ENCODE measurements at regions not wholly inside any gene's neighbourhood (a gene's known extent, or its start where the extent isn't known, plus 50 kb on each side); places are given as distances from the start of the nearest gene placed in this dataset.

DNA sequence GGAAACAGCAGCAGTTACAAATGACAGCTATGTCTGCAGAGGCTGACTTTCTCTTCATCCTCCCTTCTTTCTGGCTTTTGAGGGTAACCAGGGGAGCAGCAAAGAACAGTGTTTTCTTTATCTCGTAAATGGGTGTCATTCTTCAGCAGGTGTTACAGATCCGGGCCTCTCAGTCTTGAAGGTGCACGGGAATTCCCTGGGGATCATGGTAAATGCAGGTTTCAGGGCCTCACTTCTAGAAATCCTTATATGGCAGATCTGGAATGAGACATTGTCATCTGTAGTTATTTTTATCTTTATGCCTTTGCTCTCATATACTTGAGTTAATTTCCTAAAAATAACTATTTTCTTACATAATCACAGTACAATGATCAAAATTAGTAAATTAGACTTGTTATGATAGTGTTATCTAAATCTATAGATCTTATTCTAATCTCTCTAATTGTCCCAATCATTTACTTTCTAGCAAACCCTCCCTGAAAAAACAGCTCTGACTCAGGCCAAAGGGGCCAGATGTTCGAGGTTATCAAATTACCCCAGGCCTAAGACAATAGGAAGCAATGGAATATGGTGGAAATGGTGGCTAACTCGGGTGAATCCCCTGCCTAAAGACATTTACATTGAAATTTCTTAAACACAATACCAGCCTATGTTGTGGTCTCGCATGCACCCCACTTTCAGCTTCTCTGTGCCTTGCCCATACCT lies 145.0 kb downstream of the CAND1 start:
- TF ChIP-seq TEAD4 (IDR thresholded peaks at IDR 0.05): no peak
- TF ChIP-seq EGR1 (IDR thresholded peaks at IDR 0.05): no peak
- no peak for TF ChIP-seq FOXM1 (IDR thresholded peaks at IDR 0.05; ENCODE audit: borderline replicate concordance, low read depth)
- TF ChIP-seq, protein P1, sequence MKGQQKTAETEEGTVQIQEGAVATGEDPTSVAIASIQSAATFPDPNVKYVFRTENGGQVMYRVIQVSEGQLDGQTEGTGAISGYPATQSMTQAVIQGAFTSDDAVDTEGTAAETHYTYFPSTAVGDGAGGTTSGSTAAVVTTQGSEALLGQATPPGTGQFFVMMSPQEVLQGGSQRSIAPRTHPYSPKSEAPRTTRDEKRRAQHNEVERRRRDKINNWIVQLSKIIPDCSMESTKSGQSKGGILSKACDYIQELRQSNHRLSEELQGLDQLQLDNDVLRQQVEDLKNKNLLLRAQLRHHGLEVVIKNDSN (IDR thresholded peaks at IDR 0.05): no peak
- no peak for TF ChIP-seq RAD21 (IDR thresholded peaks at IDR 0.05; ENCODE audit: low read depth)
- TF ChIP-seq, protein P2, sequence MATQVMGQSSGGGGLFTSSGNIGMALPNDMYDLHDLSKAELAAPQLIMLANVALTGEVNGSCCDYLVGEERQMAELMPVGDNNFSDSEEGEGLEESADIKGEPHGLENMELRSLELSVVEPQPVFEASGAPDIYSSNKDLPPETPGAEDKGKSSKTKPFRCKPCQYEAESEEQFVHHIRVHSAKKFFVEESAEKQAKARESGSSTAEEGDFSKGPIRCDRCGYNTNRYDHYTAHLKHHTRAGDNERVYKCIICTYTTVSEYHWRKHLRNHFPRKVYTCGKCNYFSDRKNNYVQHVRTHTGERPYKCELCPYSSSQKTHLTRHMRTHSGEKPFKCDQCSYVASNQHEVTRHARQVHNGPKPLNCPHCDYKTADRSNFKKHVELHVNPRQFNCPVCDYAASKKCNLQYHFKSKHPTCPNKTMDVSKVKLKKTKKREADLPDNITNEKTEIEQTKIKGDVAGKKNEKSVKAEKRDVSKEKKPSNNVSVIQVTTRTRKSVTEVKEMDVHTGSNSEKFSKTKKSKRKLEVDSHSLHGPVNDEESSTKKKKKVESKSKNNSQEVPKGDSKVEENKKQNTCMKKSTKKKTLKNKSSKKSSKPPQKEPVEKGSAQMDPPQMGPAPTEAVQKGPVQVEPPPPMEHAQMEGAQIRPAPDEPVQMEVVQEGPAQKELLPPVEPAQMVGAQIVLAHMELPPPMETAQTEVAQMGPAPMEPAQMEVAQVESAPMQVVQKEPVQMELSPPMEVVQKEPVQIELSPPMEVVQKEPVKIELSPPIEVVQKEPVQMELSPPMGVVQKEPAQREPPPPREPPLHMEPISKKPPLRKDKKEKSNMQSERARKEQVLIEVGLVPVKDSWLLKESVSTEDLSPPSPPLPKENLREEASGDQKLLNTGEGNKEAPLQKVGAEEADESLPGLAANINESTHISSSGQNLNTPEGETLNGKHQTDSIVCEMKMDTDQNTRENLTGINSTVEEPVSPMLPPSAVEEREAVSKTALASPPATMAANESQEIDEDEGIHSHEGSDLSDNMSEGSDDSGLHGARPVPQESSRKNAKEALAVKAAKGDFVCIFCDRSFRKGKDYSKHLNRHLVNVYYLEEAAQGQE (IDR thresholded peaks at IDR 0.05; ENCODE audit: low read depth): no peak
- no peak for TF ChIP-seq CEBPB (IDR thresholded peaks at IDR 0.05)
- no peak for TF ChIP-seq YY1 (IDR thresholded peaks at IDR 0.05; ENCODE audit: low read depth)
- no peak for TF ChIP-seq EP300 (IDR thresholded peaks at IDR 0.05; ENCODE audit: borderline replicate concordance)
- TF ChIP-seq CREB1 (IDR thresholded peaks at IDR 0.05; ENCODE audit: low read depth): no peak
- TF ChIP-seq TAF1 (IDR thresholded peaks at IDR 0.05; ENCODE audit: low read depth): no peak
- no peak for TF ChIP-seq ZBTB7A (IDR thresholded peaks at IDR 0.05; ENCODE audit: low read depth)
- no peak for TF ChIP-seq NFIC (IDR thresholded peaks at IDR 0.05)
- TF ChIP-seq, protein P3, sequence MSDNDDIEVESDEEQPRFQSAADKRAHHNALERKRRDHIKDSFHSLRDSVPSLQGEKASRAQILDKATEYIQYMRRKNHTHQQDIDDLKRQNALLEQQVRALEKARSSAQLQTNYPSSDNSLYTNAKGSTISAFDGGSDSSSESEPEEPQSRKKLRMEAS (IDR thresholded peaks at IDR 0.05): no peak
- TF ChIP-seq TCF12 (IDR thresholded peaks at IDR 0.05; ENCODE audit: low read depth): no peak

DNA sequence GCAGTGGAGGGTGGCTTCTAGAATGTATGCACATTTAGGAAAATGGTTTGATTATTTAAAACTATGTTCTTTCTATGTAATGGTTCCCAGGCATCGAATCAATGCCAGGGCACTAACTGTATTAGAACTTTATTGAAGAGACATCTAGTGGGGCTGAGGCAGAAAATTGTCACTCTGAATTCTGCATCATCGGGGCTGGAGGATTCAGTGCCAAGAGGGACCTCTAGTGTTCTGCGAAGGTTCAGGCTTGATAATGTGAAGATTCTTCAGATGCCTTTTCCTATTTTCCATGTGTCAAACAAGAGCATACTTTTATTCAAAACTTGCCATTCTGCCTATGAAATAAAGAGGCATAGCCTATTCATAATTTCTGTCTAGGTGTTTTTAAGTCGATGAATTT lies 146.3 kb downstream of the CAND1 start:
- peak; percentile 72 for TF ChIP-seq RAD21 (IDR thresholded peaks at IDR 0.05; ENCODE audit: low read depth)
- TF ChIP-seq, protein P1 (IDR thresholded peaks at IDR 0.05): no peak

DNA sequence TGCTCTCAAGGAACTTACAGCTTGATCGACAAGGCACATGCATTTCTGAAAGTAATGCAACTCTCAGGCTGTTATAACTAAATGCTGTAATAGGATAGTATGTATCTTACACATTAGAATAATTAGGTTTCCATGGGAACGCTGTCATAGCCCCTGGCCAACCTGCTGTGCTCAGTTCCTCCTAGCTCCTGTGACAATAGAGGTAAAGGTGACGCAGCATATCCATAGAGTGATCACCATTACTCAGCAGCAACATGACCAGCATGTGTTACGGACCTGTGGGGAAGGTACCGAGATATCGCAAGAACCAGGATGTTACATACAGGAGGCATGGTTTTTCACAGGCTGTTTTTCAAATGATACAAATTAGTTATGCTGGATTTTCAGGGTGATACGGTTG lies 150.7 kb downstream of the CAND1 start:
- TF ChIP-seq, protein P1 (IDR thresholded peaks at IDR 0.05): peak; percentile 28; the same call in 1 of the 2 replicates
- TF ChIP-seq TCF12 (IDR thresholded peaks at IDR 0.05; ENCODE audit: low read depth) (peak; percentile 47; the same call in 1 of the 2 replicates), CEBPB (IDR thresholded peaks at IDR 0.05) (0 out of 2 replicates have a peak, but pooled peaks have one; percentile 23), EGR1 (IDR thresholded peaks at IDR 0.05) (no peak), FOXM1 (IDR thresholded peaks at IDR 0.05; ENCODE audit: borderline replicate concordance, low read depth) (no peak), EP300 (IDR thresholded peaks at IDR 0.05; ENCODE audit: borderline replicate concordance) (peak; percentile 36; the same call in 1 of the 2 replicates)
- TF ChIP-seq, protein P3 (IDR thresholded peaks at IDR 0.05): peak; percentile 88

DNA sequence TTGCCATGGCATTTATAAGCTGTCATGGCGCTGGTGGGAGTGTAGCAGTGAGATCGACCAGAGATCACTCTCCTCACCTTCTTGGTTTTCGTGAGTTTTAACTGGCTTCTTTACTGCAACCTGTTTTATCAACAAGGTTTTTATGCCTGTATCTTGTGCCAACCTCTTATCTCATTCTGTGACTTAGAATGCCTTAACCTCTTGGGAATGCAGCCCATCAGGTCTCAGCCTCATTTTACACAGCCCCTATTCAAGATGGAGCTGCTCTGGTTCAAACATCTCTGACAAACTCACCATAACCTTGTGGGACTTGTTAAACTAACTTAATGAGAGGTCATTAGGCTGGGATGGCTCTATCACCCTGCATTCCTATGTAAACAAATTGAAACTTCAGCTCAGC lies 151.3 kb downstream of the CAND1 start:
- TF ChIP-seq TCF12 (IDR thresholded peaks at IDR 0.05; ENCODE audit: low read depth) (no peak), EP300 (IDR thresholded peaks at IDR 0.05; ENCODE audit: borderline replicate concordance) (no peak), TEAD4 (IDR thresholded peaks at IDR 0.05) (no peak), TAF1 (IDR thresholded peaks at IDR 0.05; ENCODE audit: low read depth) (no peak), CREB1 (IDR thresholded peaks at IDR 0.05; ENCODE audit: low read depth) (no peak), FOXM1 (IDR thresholded peaks at IDR 0.05; ENCODE audit: borderline replicate concordance, low read depth) (no peak), NFIC (IDR thresholded peaks at IDR 0.05) (no peak), YY1 (IDR thresholded peaks at IDR 0.05; ENCODE audit: low read depth) (no peak), CEBPB (IDR thresholded peaks at IDR 0.05) (no peak), ZBTB7A (IDR thresholded peaks at IDR 0.05; ENCODE audit: low read depth) (no peak)
- TF ChIP-seq, protein P2 (IDR thresholded peaks at IDR 0.05; ENCODE audit: low read depth): no peak
- TF ChIP-seq, protein P3 (IDR thresholded peaks at IDR 0.05): no peak

DNA sequence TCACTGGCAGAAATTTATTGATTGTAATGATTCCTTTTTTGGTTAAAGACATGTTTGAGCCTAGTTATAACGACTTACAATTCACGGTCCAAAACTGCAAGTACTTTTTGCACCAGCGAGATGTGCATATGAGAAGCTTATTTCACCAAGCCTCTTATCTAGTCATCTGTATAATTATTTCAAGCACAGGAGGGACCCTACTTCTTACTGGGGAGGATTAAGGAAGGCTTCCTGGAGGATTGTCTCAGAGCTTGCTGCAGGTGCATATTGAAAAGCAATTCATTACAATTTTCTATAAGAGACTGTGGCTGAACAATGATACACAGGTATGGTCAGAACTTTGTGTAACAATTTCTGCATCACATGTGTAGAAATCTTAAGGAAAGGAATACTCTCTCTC lies 152.9 kb downstream of the CAND1 start:
- TF ChIP-seq EGR1 (IDR thresholded peaks at IDR 0.05) (no peak), TEAD4 (IDR thresholded peaks at IDR 0.05) (no peak), CREB1 (IDR thresholded peaks at IDR 0.05; ENCODE audit: low read depth) (no peak), CEBPB (IDR thresholded peaks at IDR 0.05) (no peak), TCF12 (IDR thresholded peaks at IDR 0.05; ENCODE audit: low read depth) (no peak), ZBTB7A (IDR thresholded peaks at IDR 0.05; ENCODE audit: low read depth) (no peak), RAD21 (IDR thresholded peaks at IDR 0.05; ENCODE audit: low read depth) (no peak), YY1 (IDR thresholded peaks at IDR 0.05; ENCODE audit: low read depth) (no peak), EP300 (IDR thresholded peaks at IDR 0.05; ENCODE audit: borderline replicate concordance) (no peak), FOXM1 (IDR thresholded peaks at IDR 0.05; ENCODE audit: borderline replicate concordance, low read depth) (no peak), TAF1 (IDR thresholded peaks at IDR 0.05; ENCODE audit: low read depth) (no peak), NFIC (IDR thresholded peaks at IDR 0.05) (no peak)
- TF ChIP-seq, protein P3 (IDR thresholded peaks at IDR 0.05): no peak
- TF ChIP-seq, protein P2 (IDR thresholded peaks at IDR 0.05; ENCODE audit: low read depth): no peak
- TF ChIP-seq, protein P1 (IDR thresholded peaks at IDR 0.05): no peak

Data from Ishikawa (cell line).